CD4-positive, alpha-beta memory T cell (primary cell): ENCODE measurements at regions not wholly inside any gene's neighbourhood (a gene's known extent, or its start where the extent isn't known, plus 50 kb on each side); places are given as distances from the start of the nearest gene placed in this dataset.

Source experiments
- CTCF ChIA-PET: fragments of 350-600 bp; sonication (Branson Sonifier 250); formaldehyde crosslinking; loops from one replicate; lab custom pipeline; 2021; ENCODE audit warnings: inconsistent platforms; ENCODE audit not compliant: partially characterized antibody; lab: Charles Lee
- POLR2A ChIA-PET: fragments of 350-600 bp; sonication (Branson Sonifier 250); formaldehyde crosslinking; loops from one replicate; lab custom pipeline; 2021; ENCODE audit not compliant: partially characterized antibody; lab: Charles Lee
- DNase-seq, 5 donors: peaks; one replicate each; pipeline versions ENCODE4 v3.0.0 to v3.0.0-alpha.2; 2020 to 2022; ENCODE audit warnings: mixed read lengths in 1 of 5
- H3K27ac ChIP-seq: one replicate; pipeline ENCODE4 v1.7.0; 2013; ENCODE audit warnings: low read depth, low read length
- H3K27me3 ChIP-seq: 2 replicates; pipeline ENCODE4 v1.7.0; 2013; ENCODE audit warnings: mild to moderate bottlenecking, low read length, moderate library complexity; ENCODE audit not compliant: insufficient read depth
- H3K36me3 ChIP-seq: 2 replicates; pipeline ENCODE4 v1.7.0; 2013; ENCODE audit warnings: mild to moderate bottlenecking, low read length, moderate library complexity; ENCODE audit not compliant: insufficient read depth
- H3K4me1 ChIP-seq: 2 replicates; pipeline ENCODE4 v1.7.0; 2013; ENCODE audit warnings: mild to moderate bottlenecking, low read length, moderate library complexity; ENCODE audit not compliant: insufficient read depth
- H3K4me3 ChIP-seq, 2 donors: one replicate each; pipeline ENCODE4 v1.7.0; 2013; ENCODE audit warnings: low read length in 2 of 2, mild to moderate bottlenecking in 1 of 2
- H3K9me3 ChIP-seq, 2 donors: one replicate each; pipeline ENCODE4 v1.7.0; 2013; ENCODE audit warnings: low read length in 2 of 2, control low read depth in 1 of 2; ENCODE audit not compliant: control insufficient read depth in 1 of 2
- H3K27ac Mint-ChIP-seq, 7 donors: one replicate each; pipeline ENCODE4 v1.8.0; 2020 to 2021; ENCODE audit warnings: mixed read lengths in 7 of 7, mild to moderate bottlenecking in 6 of 7, inconsistent platforms in 3 of 7, moderate library complexity in 3 of 7
- H3K27me3 Mint-ChIP-seq, 2 donors: one replicate each; pipeline ENCODE4 v1.8.0; 2020 to 2021; ENCODE audit warnings: mixed read lengths in 2 of 2
- H3K36me3 Mint-ChIP-seq, 2 donors: one replicate each; pipeline ENCODE4 v1.8.0; 2020 to 2021; ENCODE audit warnings: mixed read lengths in 2 of 2, inconsistent platforms in 1 of 2, mild to moderate bottlenecking in 1 of 2
- H3K4me1 Mint-ChIP-seq, 4 donors: one replicate each; pipeline ENCODE4 v1.8.0; 2020 to 2021; ENCODE audit warnings: mixed read lengths in 4 of 4, mild to moderate bottlenecking in 1 of 4
- H3K4me3 Mint-ChIP-seq, 8 donors: one replicate each; pipeline ENCODE4 v1.8.0; 2020 to 2021; ENCODE audit warnings: mixed read lengths in 8 of 8, mild to moderate bottlenecking in 7 of 8, moderate library complexity in 6 of 8, inconsistent platforms in 3 of 8
- H3K9me3 Mint-ChIP-seq, 8 donors: one replicate each; pipeline ENCODE4 v1.8.0; 2020 to 2021; ENCODE audit warnings: mixed read lengths in 8 of 8, mild to moderate bottlenecking in 5 of 8, inconsistent platforms in 3 of 8, moderate library complexity in 1 of 8
- intact Hi-C: fragments of 100-400 bp; cut with micrococcal nuclease; formaldehyde crosslinking; loops from one replicate; pipeline ENCODE4 v1.15.1; 2023

DNA sequence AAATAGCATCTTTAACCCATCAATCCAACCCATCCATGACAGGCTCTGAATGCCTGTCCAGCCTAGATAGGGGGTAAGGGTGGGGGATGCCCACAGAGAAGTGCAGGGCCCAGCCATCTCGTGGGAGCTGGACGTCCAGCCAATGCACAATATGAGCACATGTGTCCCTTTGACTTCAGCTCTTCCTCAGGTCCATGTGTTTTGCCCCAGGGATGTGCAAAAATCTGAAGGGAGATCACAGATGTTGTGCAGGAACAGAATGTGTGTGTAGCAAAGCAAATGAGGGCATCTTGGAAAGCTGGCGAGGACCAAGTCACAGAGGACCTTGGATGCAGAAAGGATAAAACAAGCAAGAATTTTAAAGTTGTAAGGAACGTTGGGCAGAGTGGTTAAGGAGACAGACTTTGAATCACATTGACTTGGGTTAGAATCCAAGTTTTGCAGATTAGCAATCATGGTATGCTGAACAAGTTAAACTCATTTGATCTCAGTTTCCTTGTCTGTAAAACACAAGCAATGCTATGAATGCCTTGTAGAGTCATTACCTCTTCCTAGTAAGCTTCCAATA is 104.5 kb downstream of the TTC32 start:
- ChIA-PET POLR2A (no interaction called here), CTCF (no interaction called here)
- peaks cover 0 to 2% (median 0%) of the 10 kb centered on the region in 8 donors for H3K9me3 Mint-ChIP-seq
- Histone ChIP-seq H3K36me3 (no peaks in the 10 kb centered on the region), H3K4me1 (no peaks in the 10 kb centered on the region), H3K4me3 (no peak overlapping the region), H3K9me3 (no peaks in the 10 kb centered on the region), H3K27ac (no peak overlapping the region), H3K27me3 (no peaks in the 10 kb centered on the region)
- intact Hi-C loops = no loop called here
- no peaks in the 10 kb centered on the region for H3K36me3 Mint-ChIP-seq
- no peak overlapping the region for H3K4me3 Mint-ChIP-seq
- no peak overlapping the region for H3K27ac Mint-ChIP-seq
- no peaks in the 10 kb centered on the region for H3K4me1 Mint-ChIP-seq
- DNase-seq = no peak
- peaks cover 4 to 9% of the 10 kb centered on the region in 2 donors for H3K27me3 Mint-ChIP-seq

DNA sequence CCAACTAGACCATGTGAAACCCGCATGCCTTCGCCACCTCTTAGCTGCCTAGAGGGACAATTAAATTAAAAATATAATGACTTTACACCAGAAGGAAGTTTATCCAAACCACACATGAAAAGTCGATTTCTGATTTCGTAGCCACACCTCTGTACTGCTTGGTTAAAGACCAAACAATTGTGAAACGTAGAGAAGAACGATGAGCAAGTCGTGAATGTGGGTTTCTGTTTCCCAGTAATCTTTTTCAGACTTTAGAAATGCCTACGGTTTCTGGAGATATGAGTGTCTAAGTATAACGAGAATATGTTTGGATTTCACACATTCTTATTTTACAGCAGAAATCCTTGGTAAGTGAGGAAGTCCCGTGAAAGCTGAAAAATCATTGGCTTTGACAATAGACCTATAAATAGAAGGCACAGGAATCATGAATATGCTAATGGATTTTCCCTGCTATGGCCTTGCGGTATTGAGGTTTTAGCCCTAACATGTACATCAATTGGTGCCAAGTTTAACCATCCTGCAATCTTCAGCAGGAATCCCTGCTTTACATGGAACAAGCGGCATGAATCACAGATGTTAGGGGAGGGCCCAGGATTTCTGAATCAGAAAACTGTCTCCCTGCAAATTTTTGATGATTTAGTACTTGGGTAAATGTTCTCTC is 105.6 kb downstream of the TTC32 start:
- POLR2A ChIA-PET = no interaction called here
- H3K4me1 ChIP-seq = no peaks in the 10 kb centered on the region
- H3K9me3 ChIP-seq = no peaks in the 10 kb centered on the region
- CTCF ChIA-PET = no interaction called here
- no peaks in the 10 kb centered on the region for H3K4me1 Mint-ChIP-seq
- no peaks in the 10 kb centered on the region for H3K36me3 Mint-ChIP-seq
- H3K27me3 Mint-ChIP-seq = peaks cover 4 to 9% of the 10 kb centered on the region in 2 donors
- no peak overlapping the region for H3K4me3 ChIP-seq
- intact Hi-C loops = no loop called here
- no peak overlapping the region for H3K27ac Mint-ChIP-seq
- H3K4me3 Mint-ChIP-seq = no peak overlapping the region
- H3K27ac ChIP-seq = no peak overlapping the region
- H3K27me3 ChIP-seq = no peaks in the 10 kb centered on the region
- peaks cover 0 to 2% (median 0%) of the 10 kb centered on the region in 8 donors for H3K9me3 Mint-ChIP-seq
- no peaks in the 10 kb centered on the region for H3K36me3 ChIP-seq
- no peak for DNase-seq

DNA sequence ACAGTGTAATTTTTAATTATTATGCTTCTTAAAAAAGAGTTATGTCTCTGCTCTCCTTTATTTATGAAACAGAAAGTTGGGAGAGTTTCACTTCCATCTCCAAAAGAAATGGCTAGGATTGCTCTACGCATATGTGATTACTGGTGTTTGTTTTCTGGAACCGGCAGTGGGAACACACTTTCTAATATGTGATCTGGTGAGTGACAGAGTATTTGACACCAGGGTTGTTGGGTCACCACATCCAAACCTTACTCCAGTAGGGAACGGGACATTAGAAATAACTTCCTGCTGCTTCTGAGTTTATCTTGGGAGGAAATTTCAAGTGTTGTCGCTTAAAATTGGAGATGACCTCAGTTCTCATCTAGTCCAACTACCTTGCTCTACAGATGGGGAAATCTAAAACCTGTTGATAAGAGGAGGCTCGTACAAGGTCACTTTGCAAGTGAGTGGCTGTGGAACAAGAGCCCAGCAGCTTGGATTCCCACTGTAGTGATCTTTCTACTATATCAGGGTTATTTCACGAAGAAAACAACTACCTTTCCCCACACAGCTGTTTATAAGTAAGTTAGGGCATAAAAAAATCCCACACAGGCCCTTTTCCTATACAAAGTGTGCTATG is 108.5 kb downstream of the TTC32 start:
- no peaks in the 10 kb centered on the region for H3K4me1 Mint-ChIP-seq
- CTCF ChIA-PET = no interaction called here
- Histone ChIP-seq H3K27ac (no peak overlapping the region), H3K9me3 (no peaks in the 10 kb centered on the region), H3K4me3 (no peak overlapping the region), H3K36me3 (no peaks in the 10 kb centered on the region), H3K27me3 (no peaks in the 10 kb centered on the region), H3K4me1 (no peaks in the 10 kb centered on the region)
- no peaks in the 10 kb centered on the region for H3K36me3 Mint-ChIP-seq
- H3K4me3 Mint-ChIP-seq = no peak overlapping the region
- POLR2A ChIA-PET = no interaction called here
- H3K27ac Mint-ChIP-seq = no peak overlapping the region
- no peak for DNase-seq
- H3K27me3 Mint-ChIP-seq = peaks cover 2 to 7% of the 10 kb centered on the region in 2 donors
- H3K9me3 Mint-ChIP-seq = peaks cover 0 to 2% (median 0%) of the 10 kb centered on the region in 8 donors
- intact Hi-C loops = no loop called here

DNA sequence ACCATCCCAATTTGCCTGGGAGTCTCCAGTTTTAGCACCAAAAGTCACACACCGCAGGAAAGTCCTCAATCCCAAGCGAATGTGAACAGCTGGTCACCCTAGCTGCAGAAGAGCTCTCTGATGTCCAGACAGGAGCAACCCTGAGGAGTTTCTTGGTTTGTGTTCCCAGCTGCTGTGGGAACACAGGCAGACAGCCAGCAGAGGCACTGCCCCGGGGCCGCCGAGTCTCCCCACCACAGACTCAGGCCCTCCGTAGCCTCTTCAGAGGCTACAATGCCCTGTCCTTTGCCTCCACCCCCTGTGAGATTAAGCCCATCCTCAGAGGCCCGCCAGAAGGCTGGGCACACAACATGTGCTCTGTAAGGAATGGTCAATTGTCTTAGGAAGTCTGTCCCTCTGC is 111.5 kb downstream of the TTC32 start:
- POLR2A ChIA-PET = no interaction called here
- H3K9me3 ChIP-seq = no peaks in the 10 kb centered on the region
- no peak overlapping the region for H3K4me3 Mint-ChIP-seq
- H3K27me3 Mint-ChIP-seq = peaks cover 4 to 11% of the 10 kb centered on the region in 2 donors
- H3K27ac Mint-ChIP-seq = no peak overlapping the region
- no peaks in the 10 kb centered on the region for H3K4me1 ChIP-seq
- no peaks in the 10 kb centered on the region for H3K36me3 ChIP-seq
- H3K4me3 ChIP-seq = no peak overlapping the region
- H3K27me3 ChIP-seq = no peaks in the 10 kb centered on the region
- H3K4me1 Mint-ChIP-seq = no peaks in the 10 kb centered on the region
- no peak overlapping the region for H3K27ac ChIP-seq
- intact Hi-C loops = no loop called here
- DNase-seq = no peak
- no peaks in the 10 kb centered on the region for H3K36me3 Mint-ChIP-seq
- CTCF ChIA-PET = no interaction called here
- peaks cover 0 to 2% (median 0%) of the 10 kb centered on the region in 8 donors for H3K9me3 Mint-ChIP-seq

DNA sequence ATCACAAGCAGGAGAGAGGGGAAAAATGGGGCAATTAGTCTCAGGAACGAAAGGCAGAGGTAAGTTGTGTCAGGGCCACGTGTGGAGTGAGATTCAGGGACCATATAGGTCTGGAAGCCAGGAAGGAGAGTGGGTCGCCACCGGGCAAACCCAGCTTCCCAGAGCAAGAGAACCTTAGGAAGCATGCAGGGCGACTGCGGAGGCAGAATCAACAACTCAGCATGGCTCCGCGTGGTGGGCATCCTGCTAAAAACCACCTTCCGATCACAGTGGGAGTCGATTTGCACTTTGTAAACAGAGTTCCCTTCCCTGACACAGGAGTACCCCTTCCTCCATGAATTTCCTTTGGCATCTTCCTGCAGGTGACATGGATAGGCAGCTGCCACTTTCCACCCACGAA is 114.6 kb downstream of the TTC32 start:
- Mint-ChIP-seq H3K9me3 (peaks cover 0 to 2% (median 0%) of the 10 kb centered on the region in 8 donors), H3K27ac (no peak overlapping the region)
- no peak overlapping the region for H3K27ac ChIP-seq

DNA sequence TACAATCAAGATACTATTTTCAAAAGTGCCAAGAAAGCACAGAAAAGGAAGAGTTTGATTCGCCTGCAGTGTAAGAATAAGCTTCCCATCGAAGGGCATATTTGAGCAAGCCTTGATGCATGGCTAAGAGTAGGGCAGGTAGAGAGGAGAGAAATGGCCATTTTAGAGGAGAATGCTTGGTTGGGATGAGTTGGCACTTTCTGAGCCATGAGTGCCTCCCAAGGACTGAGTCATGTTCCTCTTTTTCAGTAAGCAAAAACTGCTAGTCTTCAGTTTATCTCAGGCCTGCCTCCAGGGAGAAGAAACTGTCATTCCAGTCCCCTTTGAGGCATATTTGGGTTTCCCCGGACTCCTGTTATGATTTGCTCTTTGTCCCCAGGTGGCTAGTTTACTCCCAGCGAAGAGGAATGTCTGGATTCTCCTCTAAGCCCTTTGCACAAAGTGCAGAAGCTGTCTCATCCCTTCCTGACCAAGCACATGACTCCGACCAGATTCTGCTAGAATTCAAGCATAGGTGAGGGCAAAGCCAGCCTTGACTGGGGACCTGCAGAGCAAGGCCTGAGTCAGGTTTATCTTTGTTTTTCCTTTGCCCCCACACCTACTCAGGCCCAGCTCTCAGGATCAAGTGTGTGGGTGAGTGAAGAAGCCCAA is 115.2 kb downstream of the TTC32 start:
- peaks cover 3 to 5% of the 10 kb centered on the region in 2 donors for H3K27me3 Mint-ChIP-seq
- peaks cover 0 to 2% (median 0%) of the 10 kb centered on the region in 8 donors for H3K9me3 Mint-ChIP-seq
- Histone ChIP-seq H3K27me3 (no peaks in the 10 kb centered on the region), H3K27ac (no peak overlapping the region), H3K4me1 (no peaks in the 10 kb centered on the region), H3K9me3 (no peaks in the 10 kb centered on the region), H3K4me3 (no peak overlapping the region), H3K36me3 (no peaks in the 10 kb centered on the region)
- no peak overlapping the region for H3K4me3 Mint-ChIP-seq
- no peaks in the 10 kb centered on the region for H3K36me3 Mint-ChIP-seq
- H3K27ac Mint-ChIP-seq = no peak overlapping the region
- POLR2A ChIA-PET = no interaction called here
- intact Hi-C loops = no loop called here
- DNase-seq = no peak
- CTCF ChIA-PET = no interaction called here
- no peaks in the 10 kb centered on the region for H3K4me1 Mint-ChIP-seq

More for the DNA sequence above, 114.6 kb downstream of the TTC32 start:
- Histone ChIP-seq H3K4me3 (no peak overlapping the region), H3K36me3 (no peaks in the 10 kb centered on the region), H3K4me1 (no peaks in the 10 kb centered on the region), H3K9me3 (no peaks in the 10 kb centered on the region), H3K27me3 (no peaks in the 10 kb centered on the region)
- intact Hi-C loops = no loop called here
- POLR2A ChIA-PET = no interaction called here
- Mint-ChIP-seq H3K36me3 (no peaks in the 10 kb centered on the region), H3K27me3 (peaks cover 3 to 5% of the 10 kb centered on the region in 2 donors), H3K4me3 (no peak overlapping the region), H3K4me1 (no peaks in the 10 kb centered on the region)
- CTCF ChIA-PET = no interaction called here
- no peak for DNase-seq

DNA sequence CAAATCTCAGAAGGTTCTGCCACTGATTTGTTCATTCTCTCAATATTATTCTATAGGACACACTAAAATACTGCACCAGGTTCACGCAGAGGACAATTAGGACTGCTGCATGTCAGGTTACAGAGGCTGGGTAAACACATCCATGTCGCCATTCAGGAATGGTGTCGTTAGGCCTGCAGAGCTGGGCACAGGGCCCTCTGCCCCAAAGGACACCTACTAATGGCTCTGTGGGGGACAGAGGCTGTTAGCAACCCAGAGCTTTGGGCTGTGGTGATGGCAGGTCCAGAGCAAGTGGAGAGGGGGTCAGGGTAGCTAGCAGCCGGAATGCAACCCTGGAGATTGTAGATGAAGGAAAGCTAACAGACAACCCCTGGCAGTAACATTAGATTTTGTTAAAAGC is 115.9 kb downstream of the TTC32 start:
- ChIA-PET CTCF (no interaction called here), POLR2A (no interaction called here)
- peaks cover 0 to 2% (median 0%) of the 10 kb centered on the region in 8 donors for H3K9me3 Mint-ChIP-seq
- no peak overlapping the region for H3K27ac Mint-ChIP-seq
- H3K36me3 Mint-ChIP-seq = no peaks in the 10 kb centered on the region
- no peak overlapping the region for H3K4me3 ChIP-seq
- H3K27me3 ChIP-seq = no peaks in the 10 kb centered on the region
- peaks cover 5% of the 10 kb centered on the region in 2 donors for H3K27me3 Mint-ChIP-seq
- no peak for DNase-seq
- no peak overlapping the region for H3K4me3 Mint-ChIP-seq
- H3K36me3 ChIP-seq = no peaks in the 10 kb centered on the region
- intact Hi-C loops = no loop called here
- H3K4me1 Mint-ChIP-seq = no peaks in the 10 kb centered on the region
- no peaks in the 10 kb centered on the region for H3K9me3 ChIP-seq
- no peak overlapping the region for H3K27ac ChIP-seq
- no peaks in the 10 kb centered on the region for H3K4me1 ChIP-seq
